ENCODE measurements at regions not wholly inside any gene's neighbourhood (a gene's known extent, or its start where the extent isn't known, plus 50 kb on each side); places are given as distances from the start of the nearest gene placed in this dataset.

GRCh38 chr19:33902802-33903488 lies 106.3 kb downstream of the KCTD15 start:
- Histone ChIP-seq H3K36me3 (no peaks in the 10 kb centered on the region), H3K9ac (no peak overlapping the region), H3K27ac (no peak overlapping the region), H3K79me2 (ENCODE audit: low read depth) (no peaks in the 10 kb centered on the region), H3K4me3 (no peak overlapping the region), H3K4me2 (no peak overlapping the region), H4K20me1 (ENCODE audit: low read depth) (no peaks in the 10 kb centered on the region), H2AFZ (replicated peaks) (no peak overlapping the region), H3K4me1 (peaks cover 22% of the 10 kb centered on the region), H3K27me3 (peaks cover 43% of the 10 kb centered on the region), H3F3A (ENCODE audit: low read depth) (peaks cover 35% of the 10 kb centered on the region), H3K9me3 (ENCODE audit: low read depth) (peaks cover 8% of the 10 kb centered on the region)
- no peak overlapping the region for H3K27ac Mint-ChIP-seq
- H3K9me3 Mint-ChIP-seq: peaks cover 17% of the 10 kb centered on the region
- DNase-seq (ENCODE audit: low spot score): no peak
- no peak for TF ChIP-seq EZH2 (IDR thresholded peaks at IDR 0.05)
- no peak for TF ChIP-seq EZH2phosphoT487 (IDR thresholded peaks at IDR 0.05)
- no peak for TF ChIP-seq CTCF (IDR thresholded peaks at IDR 0.05)
- peaks cover 27% of the 10 kb centered on the region for H3K4me1 Mint-ChIP-seq
- peak overlapping the region; percentile 15 for H3K4me3 Mint-ChIP-seq
- peaks cover 16% of the 10 kb centered on the region for H3K27me3 Mint-ChIP-seq (ENCODE audit: insufficient read depth, low read depth)
- no peaks in the 10 kb centered on the region for H3K36me3 Mint-ChIP-seq

GRCh38 chr19:33903489-33903850 lies 106.8 kb downstream of the KCTD15 start:
- peaks cover 48% of the 10 kb centered on the region for H3K27me3 ChIP-seq
- Mint-ChIP-seq H3K9me3 (peaks cover 12% of the 10 kb centered on the region), H3K27me3 (ENCODE audit: insufficient read depth, low read depth) (peaks cover 18% of the 10 kb centered on the region), H3K36me3 (no peaks in the 10 kb centered on the region), H3K4me1 (peaks cover 27% of the 10 kb centered on the region), H3K4me3 (no peak overlapping the region), H3K27ac (no peak overlapping the region)
- no peaks in the 10 kb centered on the region for H3K79me2 ChIP-seq (ENCODE audit: low read depth)
- no peak overlapping the region for H3K4me3 ChIP-seq
- TF ChIP-seq EZH2 (IDR thresholded peaks at IDR 0.05) (no peak), CTCF (IDR thresholded peaks at IDR 0.05) (no peak), EZH2phosphoT487 (IDR thresholded peaks at IDR 0.05) (no peak)
- no peak overlapping the region for H2AFZ ChIP-seq (replicated peaks)
- no peak overlapping the region for H3K9ac ChIP-seq
- H3K27ac ChIP-seq: no peak overlapping the region
- no peak for DNase-seq (ENCODE audit: low spot score)
- H3K4me1 ChIP-seq: peaks cover 22% of the 10 kb centered on the region
- H3K36me3 ChIP-seq: no peaks in the 10 kb centered on the region
- no peaks in the 10 kb centered on the region for H4K20me1 ChIP-seq (ENCODE audit: low read depth)
- peaks cover 3% of the 10 kb centered on the region for H3K9me3 ChIP-seq (ENCODE audit: low read depth)
- H3F3A ChIP-seq (ENCODE audit: low read depth): peaks cover 35% of the 10 kb centered on the region
- H3K4me2 ChIP-seq: peak overlapping the region; percentile 98

DNA sequence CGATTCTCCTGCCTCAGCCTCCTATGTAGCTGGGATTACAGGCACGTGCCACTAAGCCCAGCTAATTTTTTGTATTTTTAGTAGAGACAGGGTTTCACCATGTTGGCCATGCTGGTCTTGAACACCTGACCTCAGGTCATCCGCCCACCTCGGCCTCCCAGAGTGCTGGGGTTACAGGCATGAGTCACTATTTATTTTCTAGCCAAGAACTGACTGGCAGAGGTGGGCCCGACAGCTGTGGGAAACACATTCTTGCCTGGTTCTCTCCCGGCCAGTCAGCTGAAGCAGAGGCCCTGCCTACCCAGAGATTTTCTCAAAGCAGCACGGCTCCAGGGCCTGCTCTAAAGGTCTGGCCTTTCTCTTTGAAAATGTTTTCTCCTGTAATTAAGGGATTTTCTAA lies 108.0 kb downstream of the KCTD15 start:
- H3K36me3 ChIP-seq: no peaks in the 10 kb centered on the region
- H3K9me3 ChIP-seq (ENCODE audit: low read depth): no peaks in the 10 kb centered on the region
- no peak overlapping the region for H3K27ac Mint-ChIP-seq
- H3K4me3 ChIP-seq: peak overlapping the region; percentile 62
- no peaks in the 10 kb centered on the region for H3K36me3 Mint-ChIP-seq
- peaks cover 27% of the 10 kb centered on the region for H3K4me1 Mint-ChIP-seq
- no peak overlapping the region for H2AFZ ChIP-seq (replicated peaks)
- peaks cover 22% of the 10 kb centered on the region for H3K4me1 ChIP-seq
- H3K9me3 Mint-ChIP-seq: peaks cover 5% of the 10 kb centered on the region
- peaks cover 35% of the 10 kb centered on the region for H3F3A ChIP-seq (ENCODE audit: low read depth)
- H3K4me3 Mint-ChIP-seq: peak overlapping the region; percentile 87
- no peaks in the 10 kb centered on the region for H4K20me1 ChIP-seq (ENCODE audit: low read depth)
- peaks cover 21% of the 10 kb centered on the region for H3K27me3 Mint-ChIP-seq (ENCODE audit: insufficient read depth, low read depth)
- no peak overlapping the region for H3K9ac ChIP-seq
- H3K27me3 ChIP-seq: peaks cover 52% of the 10 kb centered on the region
- DNase-seq (ENCODE audit: low spot score): peak; percentile 54
- no peaks in the 10 kb centered on the region for H3K79me2 ChIP-seq (ENCODE audit: low read depth)
- no peak overlapping the region for H3K27ac ChIP-seq
- peak overlapping the region; percentile 98 for H3K4me2 ChIP-seq
- TF ChIP-seq CTCF (IDR thresholded peaks at IDR 0.05) (no peak), EZH2phosphoT487 (IDR thresholded peaks at IDR 0.05) (no peak), EZH2 (IDR thresholded peaks at IDR 0.05) (no peak)
